Fibroblast of lung (primary cell): ENCODE measurements at regions not wholly inside any gene's neighbourhood (a gene's known extent, or its start where the extent isn't known, plus 50 kb on each side); places are given as distances from the start of the nearest gene placed in this dataset.

ENCODE experiments used
- CTCF ChIP-seq, 2 donors: IDR thresholded peaks in 1 of 2; conservative IDR thresholded peaks in 1 of 2; 1 replicate in 1 of 2; 2 replicates in 1 of 2; pipeline ENCODE4 v1.5.1; 2011 to 2012; ENCODE audit warnings: low read length in 2 of 2, control low read depth in 1 of 2, inconsistent platforms in 1 of 2, low read depth in 1 of 2, mild to moderate bottlenecking in 1 of 2
- EZH2 ChIP-seq: IDR thresholded peaks from 2 replicates; pipeline ENCODE4 v1.5.1; 2012; ENCODE audit warnings: low read length, control low read depth, mild to moderate bottlenecking; ENCODE audit errors: missing control alignments

DNA sequence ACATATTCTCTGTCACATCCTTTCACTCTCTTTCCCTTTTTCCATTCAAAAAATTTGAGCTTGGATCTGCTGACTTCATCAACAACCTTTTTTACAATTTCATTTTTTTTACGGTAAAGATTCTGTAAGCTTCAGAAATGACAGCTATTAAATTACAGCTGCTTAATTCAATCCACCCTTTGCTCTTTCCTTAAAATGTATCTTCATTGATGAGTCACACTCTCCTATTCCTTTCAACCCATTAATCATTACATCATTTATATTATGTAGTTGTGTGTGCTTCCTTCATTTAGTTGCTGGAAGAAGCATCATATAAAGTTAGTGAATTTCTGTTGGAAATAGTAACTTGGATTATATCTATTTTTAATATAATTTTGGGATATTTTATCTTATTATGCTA lies 67.1 kb upstream of the MAGI2 start:
- TF ChIP-seq CTCF (conservative IDR thresholded peaks at IDR 0.05 in 1 of 2, IDR thresholded peaks at IDR 0.05 in 1 of 2; ENCODE audit: low read depth in 1 of 2, low read length in 2 of 2) (no peak), EZH2 (no peak)
